ENCODE measurements at regions not wholly inside any gene's neighbourhood (a gene's known extent, or its start where the extent isn't known, plus 50 kb on each side); places are given as distances from the start of the nearest gene placed in this dataset.
A peak's percentile ranks its signal among the peaks of the same experiment; 100 is the strongest.

DNA sequence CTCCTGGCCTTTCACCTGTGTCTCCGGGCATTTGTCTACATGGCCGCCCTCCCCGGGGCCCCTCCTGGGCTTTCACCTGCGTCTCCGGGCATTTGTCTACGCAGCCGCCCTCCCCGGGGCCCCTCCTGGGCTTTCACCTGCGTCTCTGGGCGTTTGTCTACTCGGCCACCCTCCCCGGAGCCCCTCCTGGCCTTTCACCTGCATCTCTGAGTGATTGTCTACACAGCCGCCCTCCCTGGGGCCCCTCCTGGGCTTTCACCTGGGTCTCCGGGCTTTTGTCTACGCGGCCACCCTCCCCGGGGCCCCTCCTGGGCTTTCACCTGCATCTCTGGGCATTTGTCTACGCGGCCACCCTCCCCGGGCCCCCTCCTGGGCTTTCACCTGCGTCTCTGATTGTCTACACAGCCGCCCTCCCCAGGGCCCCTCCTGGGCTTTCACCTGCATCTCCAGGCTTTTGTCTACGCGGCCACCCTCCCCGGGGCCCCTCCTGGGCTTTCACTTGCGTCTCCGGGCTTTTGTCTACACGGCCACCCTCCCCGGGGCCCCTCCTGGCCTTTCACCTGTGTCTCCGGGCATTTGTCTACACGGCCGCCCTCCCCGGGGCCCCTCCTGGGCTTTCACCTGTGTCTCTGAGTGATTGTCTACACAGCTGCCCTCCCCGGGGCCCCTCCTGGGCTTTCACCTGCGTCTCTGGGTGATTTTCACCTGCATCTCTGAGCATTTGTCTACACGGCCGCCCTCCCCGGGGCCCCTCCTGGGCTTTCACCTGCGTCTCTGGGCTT lies 68.0 kb upstream of the GALNT9 start:
- H3K9me3 Mint-ChIP-seq = peaks cover 4% of the 10 kb centered on the region
- no peaks in the 10 kb centered on the region for H3K4me1 Mint-ChIP-seq (ENCODE audit: low read depth)
- H3K27me3 Mint-ChIP-seq (ENCODE audit: low read depth) = peaks cover 4% of the 10 kb centered on the region
- H3K27ac Mint-ChIP-seq = no peak overlapping the region
- H3K4me3 Mint-ChIP-seq = no peak overlapping the region
- H3K36me3 Mint-ChIP-seq (ENCODE audit: low read depth) = no peaks in the 10 kb centered on the region
- no peak for DNase-seq (ENCODE audit: low spot score)

DNA sequence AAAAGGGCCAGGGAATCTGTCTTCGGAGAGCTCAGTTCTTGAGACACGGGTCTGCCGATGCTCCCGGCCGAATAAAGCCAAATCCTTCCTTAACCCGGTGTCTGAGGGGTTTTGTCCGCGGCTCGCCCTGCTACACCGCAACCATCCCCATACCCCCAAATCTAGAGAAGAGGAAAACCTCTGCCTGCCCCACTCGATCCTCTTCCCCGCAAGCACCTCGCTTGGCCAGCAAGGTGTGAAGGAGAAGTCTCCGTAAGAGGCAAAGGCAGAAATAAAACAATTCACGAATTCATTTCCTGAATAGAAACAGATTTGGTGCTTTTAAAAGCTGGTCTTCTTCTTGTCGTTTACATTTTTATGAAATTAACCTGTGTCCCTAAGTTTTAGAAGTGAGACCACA lies 67.3 kb upstream of the GALNT9 start:
- H3K27me3 Mint-ChIP-seq (ENCODE audit: low read depth) = peaks cover 4% of the 10 kb centered on the region
- no peaks in the 10 kb centered on the region for H3K36me3 Mint-ChIP-seq (ENCODE audit: low read depth)
- H3K27ac Mint-ChIP-seq = no peak overlapping the region
- no peaks in the 10 kb centered on the region for H3K4me1 Mint-ChIP-seq (ENCODE audit: low read depth)
- no peak overlapping the region for H3K4me3 Mint-ChIP-seq
- no peak for DNase-seq (ENCODE audit: low spot score)
- H3K9me3 Mint-ChIP-seq = peaks cover 4% of the 10 kb centered on the region

- Mint-ChIP-seq H3K36me3 (ENCODE audit: low read depth) (no peaks in the 10 kb centered on the region), H3K4me3 (no peak overlapping the region), H3K4me1 (ENCODE audit: low read depth) (no peaks in the 10 kb centered on the region), H3K27ac (no peak overlapping the region), H3K9me3 (peaks cover 4% of the 10 kb centered on the region), H3K27me3 (ENCODE audit: low read depth) (peaks cover 2% of the 10 kb centered on the region)
- no peak for DNase-seq (ENCODE audit: low spot score)
These were observed 66.5 kb upstream of the GALNT9 start for GRCh38 chr12:132395908-132396305.

DNA sequence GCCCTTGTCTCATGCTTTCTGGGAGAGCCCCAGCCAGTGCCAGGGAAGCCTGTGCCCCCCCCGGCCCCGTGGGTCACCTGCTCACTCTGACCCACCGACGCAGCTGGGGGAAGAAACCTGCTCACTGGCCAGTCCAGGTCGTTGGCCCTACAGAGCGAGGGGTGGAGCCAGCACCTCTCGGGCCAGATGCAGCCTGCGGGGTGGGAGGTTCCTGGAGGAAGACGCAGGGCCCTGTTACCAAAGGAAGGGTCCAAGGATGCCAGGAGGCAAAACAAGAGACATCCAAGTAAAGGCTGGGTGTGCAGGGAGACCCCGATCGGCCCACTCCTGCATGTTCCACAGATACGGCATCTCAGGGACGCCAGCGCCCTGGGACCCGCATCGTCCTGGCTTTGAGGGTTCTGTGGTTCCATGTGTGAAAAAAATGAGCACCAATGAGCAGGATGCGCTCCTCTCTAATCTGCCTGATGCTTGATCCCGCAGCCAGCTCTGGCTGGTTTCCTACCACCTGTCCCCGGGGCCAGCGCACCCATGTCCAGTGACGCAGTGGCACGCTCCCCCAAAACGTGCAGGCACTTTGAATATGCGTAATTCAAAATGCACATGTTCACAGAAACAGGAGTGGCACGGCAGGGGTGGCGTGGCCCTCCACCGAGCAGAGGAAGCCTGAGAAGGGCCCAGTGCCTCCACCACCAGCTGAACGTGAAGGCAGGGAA lies 66.0 kb upstream of the GALNT9 start:
- Mint-ChIP-seq H3K4me1 (ENCODE audit: low read depth) (no peaks in the 10 kb centered on the region), H3K4me3 (no peak overlapping the region), H3K36me3 (ENCODE audit: low read depth) (no peaks in the 10 kb centered on the region), H3K27me3 (ENCODE audit: low read depth) (no peaks in the 10 kb centered on the region), H3K27ac (no peak overlapping the region), H3K9me3 (peaks cover 4% of the 10 kb centered on the region)
- no peak for DNase-seq (ENCODE audit: low spot score)

DNA sequence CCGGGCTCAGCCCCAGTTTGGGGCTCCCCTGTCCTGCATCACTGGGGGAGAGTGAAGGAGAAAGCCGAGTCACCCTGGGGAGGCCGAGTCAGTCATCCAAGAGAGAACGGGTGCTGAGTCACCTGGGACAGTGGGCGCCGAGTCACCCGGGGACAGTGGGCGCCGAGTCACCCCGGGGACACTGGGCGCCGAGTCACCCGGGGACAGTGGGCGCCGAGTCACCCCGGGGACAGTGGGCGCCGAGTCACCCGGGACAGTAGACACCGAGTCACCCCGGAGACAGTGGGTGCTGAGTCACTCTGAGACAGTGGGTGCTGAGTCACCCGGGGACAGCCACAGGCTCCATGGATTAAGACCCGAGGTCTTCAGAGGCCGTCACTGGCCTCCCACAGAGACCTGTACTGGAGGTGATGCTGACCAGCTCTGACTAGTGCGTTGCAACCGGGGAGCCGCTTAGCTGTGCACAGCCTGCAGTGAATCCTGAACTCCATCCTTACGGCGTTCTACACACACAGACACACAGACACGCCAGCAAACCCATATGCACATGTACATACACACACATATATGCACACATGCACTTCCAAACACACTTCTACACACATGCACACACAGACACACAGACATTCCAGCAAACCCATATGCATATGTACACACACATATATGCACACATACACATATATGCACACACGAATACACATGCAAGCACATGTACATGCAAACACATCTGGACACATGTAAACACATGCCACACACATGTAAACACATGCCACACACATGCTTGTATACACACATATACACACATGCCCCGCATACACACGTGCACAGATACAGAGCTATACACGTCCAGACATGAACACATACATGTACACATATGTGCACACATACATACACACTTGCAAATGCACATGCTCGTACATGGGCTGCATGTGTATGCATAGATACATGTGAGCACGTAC lies 64.9 kb upstream of the GALNT9 start:
- H3K27me3 Mint-ChIP-seq (ENCODE audit: low read depth) = no peaks in the 10 kb centered on the region
- peak; percentile 15 for DNase-seq (ENCODE audit: low spot score)
- no peaks in the 10 kb centered on the region for H3K4me1 Mint-ChIP-seq (ENCODE audit: low read depth)
- H3K27ac Mint-ChIP-seq = no peak overlapping the region
- no peaks in the 10 kb centered on the region for H3K36me3 Mint-ChIP-seq (ENCODE audit: low read depth)
- no peak overlapping the region for H3K4me3 Mint-ChIP-seq
- H3K9me3 Mint-ChIP-seq = peaks cover 4% of the 10 kb centered on the region

GRCh38 chr12:132393245-132393795 lies 63.9 kb upstream of the GALNT9 start:
- Mint-ChIP-seq H3K36me3 (ENCODE audit: low read depth) (no peaks in the 10 kb centered on the region), H3K9me3 (peaks cover 4% of the 10 kb centered on the region), H3K27ac (no peak overlapping the region), H3K4me1 (ENCODE audit: low read depth) (no peaks in the 10 kb centered on the region), H3K27me3 (ENCODE audit: low read depth) (peaks cover 2% of the 10 kb centered on the region), H3K4me3 (no peak overlapping the region)
- DNase-seq (ENCODE audit: low spot score) = no peak

DNA sequence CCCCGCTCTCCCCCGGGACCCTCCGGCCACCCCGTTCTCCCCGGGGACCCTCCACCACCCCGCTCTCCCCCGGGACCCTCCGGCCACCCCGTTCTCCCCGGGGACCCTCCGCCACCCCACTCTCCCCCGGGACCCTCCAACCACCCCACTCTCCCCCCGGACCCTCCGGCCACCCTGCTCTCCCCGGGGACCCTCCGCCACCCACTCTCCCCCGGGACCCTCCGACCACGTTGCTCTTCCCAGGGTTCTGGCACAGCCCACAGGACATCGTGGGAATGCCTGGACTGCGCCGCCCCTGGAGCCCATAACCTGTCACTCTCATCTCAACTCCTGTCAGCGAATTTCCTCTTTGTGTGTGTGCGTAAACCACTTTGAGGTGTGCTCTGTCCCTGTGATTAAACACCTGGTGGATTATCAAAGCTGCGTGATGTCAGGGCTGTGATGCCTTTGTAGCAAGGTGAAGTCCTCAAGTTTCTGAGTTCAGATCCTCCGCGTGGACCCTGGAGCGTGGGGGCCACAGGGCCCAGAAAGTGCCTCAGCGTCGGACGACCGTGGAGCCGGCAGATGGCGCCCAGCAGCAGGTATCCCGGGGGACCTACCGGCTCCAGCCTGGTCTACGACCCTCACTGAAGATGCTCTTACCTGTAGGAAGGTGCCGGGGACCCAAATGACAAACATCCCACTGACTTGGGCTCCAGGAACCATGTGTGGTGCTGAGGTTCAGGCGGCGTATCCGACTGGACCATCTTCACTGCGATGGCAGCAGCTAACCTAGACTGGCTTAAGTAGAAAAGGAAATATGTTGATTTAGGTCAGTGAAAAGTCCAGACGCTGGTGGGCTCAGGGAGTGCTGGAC lies 63.2 kb upstream of the GALNT9 start:
- H3K4me3 Mint-ChIP-seq = no peak overlapping the region
- H3K27me3 Mint-ChIP-seq (ENCODE audit: low read depth) = peaks cover 3% of the 10 kb centered on the region
- no peak overlapping the region for H3K27ac Mint-ChIP-seq
- DNase-seq (ENCODE audit: low spot score) = no peak
- no peaks in the 10 kb centered on the region for H3K4me1 Mint-ChIP-seq (ENCODE audit: low read depth)
- H3K9me3 Mint-ChIP-seq = peaks cover 4% of the 10 kb centered on the region
- no peaks in the 10 kb centered on the region for H3K36me3 Mint-ChIP-seq (ENCODE audit: low read depth)

- H3K4me1 Mint-ChIP-seq (ENCODE audit: low read depth) = no peaks in the 10 kb centered on the region
- H3K4me3 Mint-ChIP-seq = no peak overlapping the region
- no peak for DNase-seq (ENCODE audit: low spot score)
- H3K9me3 Mint-ChIP-seq = peaks cover 4% of the 10 kb centered on the region
- peaks cover 4% of the 10 kb centered on the region for H3K27me3 Mint-ChIP-seq (ENCODE audit: low read depth)
- no peaks in the 10 kb centered on the region for H3K36me3 Mint-ChIP-seq (ENCODE audit: low read depth)
- H3K27ac Mint-ChIP-seq = no peak overlapping the region
These were observed 62.1 kb upstream of the GALNT9 start for GRCh38 chr12:132391326-132392041.

DNA sequence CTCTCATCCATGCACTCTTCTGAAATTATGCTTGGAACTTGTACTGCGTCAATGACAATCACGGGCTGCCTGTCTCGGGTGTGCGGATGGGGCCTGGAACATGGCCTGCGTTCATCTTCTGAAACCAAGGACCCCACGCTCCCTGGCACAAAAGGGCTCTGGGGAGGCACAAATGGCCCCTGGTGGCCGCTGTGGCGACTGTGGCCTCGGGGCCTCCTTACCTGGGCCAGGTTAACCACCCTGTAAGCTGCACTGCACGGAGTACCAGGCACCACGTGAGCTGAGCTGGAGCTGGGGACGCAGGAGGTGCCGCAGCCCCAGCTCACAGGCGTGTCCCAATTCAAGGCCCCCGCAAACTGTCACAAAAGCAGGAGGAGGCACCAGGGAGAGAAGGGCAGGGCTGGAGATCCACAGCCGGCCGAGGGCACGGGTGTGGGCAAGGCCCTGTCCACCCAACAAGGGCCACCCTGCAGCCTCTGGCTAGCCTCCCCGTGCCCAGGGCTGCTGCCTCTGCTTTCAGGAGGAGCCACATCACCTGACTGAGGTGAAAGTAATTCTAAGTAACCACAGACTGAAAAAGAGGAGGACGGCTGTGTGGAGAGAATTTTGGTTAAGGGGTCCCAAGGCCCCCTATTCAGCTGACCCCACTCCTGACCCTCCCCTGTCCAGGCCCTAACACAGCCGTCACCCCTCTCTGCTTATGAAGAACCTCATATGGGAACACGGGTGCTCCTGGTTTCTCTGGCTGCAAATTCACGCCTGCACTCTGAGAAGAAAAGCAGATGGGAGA lies 61.1 kb upstream of the GALNT9 start:
- Mint-ChIP-seq H3K27ac (no peak overlapping the region), H3K4me3 (no peak overlapping the region), H3K27me3 (ENCODE audit: low read depth) (peaks cover 4% of the 10 kb centered on the region), H3K4me1 (ENCODE audit: low read depth) (no peaks in the 10 kb centered on the region), H3K36me3 (ENCODE audit: low read depth) (no peaks in the 10 kb centered on the region), H3K9me3 (peaks cover 4% of the 10 kb centered on the region)
- no peak for DNase-seq (ENCODE audit: low spot score)

DNA sequence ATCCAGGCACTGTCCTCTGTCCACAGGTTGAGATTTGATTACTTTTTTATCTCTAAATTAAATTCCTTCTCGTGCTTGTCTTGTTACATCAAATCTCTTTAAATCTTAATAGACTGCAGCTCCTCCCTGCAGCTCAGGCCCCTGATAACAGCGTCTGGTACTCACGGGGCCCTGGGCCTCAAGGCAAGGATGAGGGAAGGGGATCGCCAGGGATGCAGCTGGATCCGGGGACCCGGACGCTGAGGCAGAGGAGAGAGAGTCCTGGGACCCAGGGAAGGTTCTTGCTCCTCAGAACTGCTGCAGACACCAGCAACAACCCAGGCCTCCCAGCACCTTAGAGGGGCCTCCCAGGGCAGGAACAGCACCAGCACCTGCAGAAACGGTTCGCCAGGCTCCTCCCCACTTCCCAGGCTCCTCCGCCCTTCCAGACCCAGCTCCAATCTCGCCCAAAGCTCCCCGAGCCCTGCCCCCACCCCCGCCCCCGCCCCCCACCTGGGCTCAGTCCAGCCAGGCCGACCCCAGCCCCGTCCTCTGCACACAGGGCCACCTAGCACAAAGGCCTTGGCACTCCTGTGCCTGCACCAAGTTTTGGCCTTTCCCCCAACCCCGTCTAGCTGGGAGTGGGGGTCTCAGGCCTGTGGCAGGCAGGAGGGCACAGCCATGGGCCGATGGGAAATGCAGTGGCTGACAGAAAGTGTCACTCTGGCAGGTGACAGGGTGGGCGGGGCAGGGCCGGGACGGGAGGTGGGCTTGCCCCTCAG lies 60.3 kb upstream of the GALNT9 start:
- no peak overlapping the region for H3K27ac Mint-ChIP-seq

DNA sequence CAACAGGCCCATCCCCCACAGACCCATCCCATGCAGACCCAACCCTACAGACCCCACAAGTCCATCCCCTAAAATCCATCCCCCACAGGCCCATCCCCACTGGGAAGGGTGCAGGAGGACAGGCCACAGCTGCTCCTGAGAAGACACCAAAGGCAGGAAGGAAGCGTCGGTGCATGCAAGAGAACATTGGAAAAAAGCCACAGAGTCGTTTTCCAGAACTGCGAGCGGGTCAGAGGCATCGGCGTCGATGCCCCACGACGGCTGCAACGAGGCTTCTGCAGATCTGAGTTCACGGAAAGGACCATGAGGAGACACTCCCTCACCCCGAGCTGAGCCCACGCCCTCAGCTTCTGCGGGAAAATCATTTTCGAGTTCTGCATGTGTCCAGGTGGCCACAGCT lies 59.6 kb upstream of the GALNT9 start:
- Mint-ChIP-seq H3K9me3 (no peaks in the 10 kb centered on the region), H3K36me3 (ENCODE audit: low read depth) (no peaks in the 10 kb centered on the region), H3K4me1 (ENCODE audit: low read depth) (no peaks in the 10 kb centered on the region), H3K27me3 (ENCODE audit: low read depth) (peaks cover 4% of the 10 kb centered on the region), H3K4me3 (no peak overlapping the region), H3K27ac (no peak overlapping the region)
- no peak for DNase-seq (ENCODE audit: low spot score)

More for the DNA sequence above, 60.3 kb upstream of the GALNT9 start:
- no peak for DNase-seq (ENCODE audit: low spot score)
- H3K4me1 Mint-ChIP-seq (ENCODE audit: low read depth) = no peaks in the 10 kb centered on the region
- H3K9me3 Mint-ChIP-seq = peaks cover 3% of the 10 kb centered on the region
- H3K27me3 Mint-ChIP-seq (ENCODE audit: low read depth) = peaks cover 4% of the 10 kb centered on the region
- no peaks in the 10 kb centered on the region for H3K36me3 Mint-ChIP-seq (ENCODE audit: low read depth)
- no peak overlapping the region for H3K4me3 Mint-ChIP-seq
